ENCODE measurements at regions not wholly inside any gene's neighbourhood (a gene's known extent, or its start where the extent isn't known, plus 50 kb on each side); places are given as distances from the start of the nearest gene placed in this dataset.

DNA sequence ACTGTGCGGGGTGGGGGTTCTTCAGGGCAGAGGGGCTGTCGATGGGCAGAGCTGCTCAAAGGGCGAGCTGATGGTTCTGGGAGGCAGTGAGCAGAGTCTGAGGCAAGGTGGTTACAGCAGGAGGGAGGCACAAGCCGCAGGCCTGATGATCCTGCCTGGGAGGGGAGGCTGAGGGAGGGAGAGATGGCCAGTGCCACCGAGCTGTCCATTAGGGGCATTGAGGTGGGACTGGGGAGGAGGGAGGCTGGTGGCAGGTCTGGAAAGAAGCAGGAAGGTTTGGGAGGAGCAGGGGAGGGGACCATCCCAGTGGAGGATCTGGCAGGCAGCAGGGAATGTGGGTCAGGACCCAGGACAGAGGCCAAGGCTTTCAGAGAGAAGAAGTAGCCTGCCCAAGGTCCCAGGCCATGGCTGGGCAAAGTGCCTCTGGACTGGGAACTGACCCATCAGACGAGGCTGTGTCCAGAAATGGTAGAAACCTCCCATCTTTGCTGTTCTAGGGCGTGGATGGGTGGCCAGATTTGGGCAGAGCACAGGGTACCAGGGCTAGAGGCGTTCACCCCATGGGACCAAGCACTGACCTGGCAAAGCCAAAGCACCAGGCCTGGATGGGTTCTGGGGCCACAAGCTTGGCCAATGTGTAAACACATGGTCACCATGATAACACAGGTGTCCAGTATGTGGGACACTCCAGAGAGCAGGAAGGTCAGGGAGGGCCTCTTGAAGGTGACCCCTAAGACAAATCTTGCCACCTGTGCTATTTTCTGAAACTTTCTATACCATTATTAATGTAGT is 55.5 kb downstream of the INHBB start:
- DNase-seq, result no peak

DNA sequence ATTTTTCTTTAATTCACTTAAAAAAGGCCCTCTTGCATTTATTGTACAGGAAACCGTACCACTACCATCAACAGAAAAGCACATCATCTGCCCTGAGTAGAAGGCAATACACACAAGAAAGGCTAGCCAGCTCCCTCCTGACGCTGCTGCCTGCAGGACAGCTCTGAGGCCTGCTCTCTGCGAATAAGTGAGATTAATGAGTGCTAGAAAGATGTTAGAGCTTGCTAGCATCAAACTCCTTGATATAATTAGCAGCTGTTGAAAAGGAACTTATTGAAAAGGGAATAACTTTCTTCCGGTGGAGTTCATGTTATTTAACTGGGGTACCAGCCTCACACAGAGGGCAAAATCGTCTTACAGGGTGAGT is 56.1 kb downstream of the INHBB start:
- no peak for DNase-seq

DNA sequence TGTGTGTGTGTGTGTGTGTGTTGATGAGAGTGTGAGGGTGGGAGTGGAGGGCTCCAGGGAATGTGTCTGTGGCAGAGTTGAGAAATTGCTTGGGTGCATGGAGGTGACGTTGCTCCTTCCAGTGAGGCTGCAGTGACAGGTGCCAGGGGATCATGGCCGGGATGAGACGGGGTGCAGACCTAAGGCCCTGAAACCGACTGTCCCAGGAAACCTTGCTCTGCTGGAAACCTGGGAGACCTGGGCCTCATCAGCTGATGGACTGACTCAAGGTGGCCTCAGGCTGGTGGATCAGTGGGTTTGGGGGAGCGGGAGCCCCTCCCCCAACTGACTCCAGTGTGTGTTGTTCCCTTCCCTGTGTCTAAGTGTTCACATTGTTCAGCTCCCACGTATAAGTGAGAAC is 56.6 kb downstream of the INHBB start:
- no peak for DNase-seq

DNA sequence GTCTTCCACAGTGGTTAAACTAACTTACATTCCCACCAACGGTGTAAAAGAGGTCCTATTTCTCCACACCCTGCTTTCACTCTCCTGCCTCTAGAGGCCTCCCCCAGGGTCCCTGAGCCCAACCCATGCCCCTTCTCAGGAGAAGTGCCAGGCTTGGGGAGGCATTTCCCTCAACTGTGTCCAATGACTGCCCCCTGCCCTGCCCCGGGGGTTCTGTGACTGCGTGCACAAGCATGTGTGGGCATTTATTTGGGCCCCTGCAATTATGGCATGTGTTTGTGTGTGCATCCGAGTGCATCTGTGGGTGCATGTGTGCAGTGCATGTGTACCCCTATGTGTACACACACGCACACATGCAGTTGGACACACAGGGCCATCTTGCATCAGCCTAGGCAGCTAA is 57.3 kb downstream of the INHBB start:
- DNase-seq, result no peak

DNA sequence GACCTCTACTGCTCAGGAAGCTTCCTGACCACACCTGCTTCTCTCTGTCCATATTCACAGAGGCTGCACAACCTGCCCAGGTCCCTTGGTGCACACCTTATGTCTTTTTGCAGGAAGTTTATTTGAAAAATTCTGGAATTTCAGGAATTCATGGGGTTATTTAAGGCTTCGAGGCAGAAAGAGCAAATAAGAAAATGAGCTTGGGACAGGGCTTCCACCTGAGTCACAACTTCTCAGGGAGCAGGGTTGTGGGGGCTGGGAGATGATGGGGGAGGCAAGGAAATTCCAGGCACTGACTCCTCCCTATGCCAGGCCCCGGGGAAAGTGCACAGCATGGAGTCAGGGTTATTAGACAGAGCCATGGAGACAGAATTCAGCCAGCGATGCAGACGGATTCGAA is 57.7 kb downstream of the INHBB start:
- no peak for DNase-seq

DNA sequence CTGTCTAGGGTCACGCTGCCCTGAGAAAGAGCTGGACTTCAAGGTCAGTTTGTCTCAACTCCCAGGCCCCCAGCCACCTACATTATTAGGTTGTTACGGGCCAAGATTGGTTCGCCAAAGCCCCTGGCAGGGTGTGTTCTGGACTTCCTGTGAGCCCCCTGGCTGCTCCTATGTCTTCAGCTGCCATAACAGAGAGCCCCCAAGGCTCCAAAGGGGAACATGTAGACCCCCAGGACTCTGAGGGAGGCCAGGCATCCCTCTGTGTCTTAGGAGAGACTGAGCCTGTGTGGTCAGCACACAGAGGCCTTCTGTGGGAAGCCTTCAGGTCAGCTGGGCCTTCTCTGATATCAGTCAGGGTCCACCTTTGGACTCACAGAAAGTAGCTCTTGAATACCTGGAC is 58.3 kb downstream of the INHBB start:
- DNase-seq, result no peak

DNA sequence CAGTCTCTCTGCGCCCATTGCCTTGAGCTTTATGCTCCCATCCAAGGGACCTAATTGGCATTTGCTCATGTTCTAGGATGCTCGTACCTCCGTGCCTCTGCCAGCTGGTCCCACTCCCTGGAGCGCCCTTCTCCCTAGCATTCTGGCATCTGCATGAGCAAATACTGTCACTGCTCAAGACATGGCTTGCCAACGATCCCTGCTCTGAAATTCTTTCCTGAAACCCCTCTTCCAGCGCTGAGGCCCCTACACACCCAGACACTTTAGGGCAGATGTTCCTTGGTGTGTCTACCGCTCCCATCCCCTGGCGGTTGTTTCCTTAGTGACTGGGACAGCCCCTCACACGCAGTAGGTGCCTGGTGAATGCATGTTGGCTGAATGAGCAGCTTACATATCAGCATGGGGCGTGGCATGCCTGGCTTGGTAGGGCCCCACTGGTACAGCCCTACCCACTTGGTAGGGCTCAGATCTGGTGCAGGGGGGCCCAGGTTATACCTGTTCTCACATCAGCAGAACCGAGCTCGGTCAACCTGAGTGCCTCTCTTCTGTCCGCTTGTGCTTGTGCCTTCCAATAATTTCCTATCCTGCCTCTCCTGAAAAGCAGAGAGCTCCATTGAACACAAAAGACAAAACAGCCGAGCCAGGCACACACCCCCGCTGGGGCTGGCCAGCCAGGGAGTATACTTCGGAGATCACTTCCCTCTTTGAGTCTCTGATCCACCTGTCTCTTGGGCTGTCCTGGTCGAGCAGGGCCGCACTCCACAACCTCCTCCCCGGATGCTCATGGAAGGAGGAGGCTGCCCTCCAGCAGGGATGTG is 59.2 kb downstream of the INHBB start:
- no peak for DNase-seq

DNA sequence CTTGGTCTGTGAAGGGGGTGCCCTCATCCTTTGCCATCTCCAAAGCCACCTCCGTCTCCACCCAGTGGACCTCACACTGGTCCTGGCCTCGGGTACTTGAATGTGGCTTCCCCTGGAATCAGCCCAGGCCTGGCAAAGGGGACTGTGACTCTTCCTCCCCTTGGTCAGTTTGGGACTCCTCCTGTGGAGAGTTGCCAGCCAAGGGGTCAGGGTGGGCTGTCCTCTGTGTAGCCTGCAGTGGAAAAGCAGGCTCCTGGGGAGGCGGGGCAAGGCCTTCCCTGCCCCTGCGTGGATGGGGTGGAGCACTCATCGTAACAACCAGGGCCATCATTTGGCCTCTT is 59.8 kb downstream of the INHBB start:
- no peak for DNase-seq

DNA sequence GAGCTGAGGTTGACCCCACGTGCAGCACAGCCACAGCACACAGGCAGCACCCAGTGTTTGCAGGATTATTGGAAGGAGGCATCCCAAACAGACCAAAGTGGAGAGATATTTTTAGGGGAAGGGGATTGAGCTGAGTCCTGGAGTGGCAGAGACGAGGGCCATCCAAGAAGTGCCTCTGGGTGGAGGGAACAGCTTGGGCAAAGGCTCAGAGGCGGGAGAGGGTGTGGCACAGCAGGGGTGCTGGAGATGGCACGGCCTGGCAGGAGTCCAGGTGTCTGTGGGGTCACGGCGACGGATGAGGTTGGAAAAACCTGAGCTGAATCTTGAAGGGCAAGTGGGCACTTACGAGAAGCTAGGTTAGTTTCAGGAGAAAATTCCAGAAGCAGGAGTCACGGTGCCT is 60.6 kb downstream of the INHBB start:
- DNase-seq, result no peak

DNA sequence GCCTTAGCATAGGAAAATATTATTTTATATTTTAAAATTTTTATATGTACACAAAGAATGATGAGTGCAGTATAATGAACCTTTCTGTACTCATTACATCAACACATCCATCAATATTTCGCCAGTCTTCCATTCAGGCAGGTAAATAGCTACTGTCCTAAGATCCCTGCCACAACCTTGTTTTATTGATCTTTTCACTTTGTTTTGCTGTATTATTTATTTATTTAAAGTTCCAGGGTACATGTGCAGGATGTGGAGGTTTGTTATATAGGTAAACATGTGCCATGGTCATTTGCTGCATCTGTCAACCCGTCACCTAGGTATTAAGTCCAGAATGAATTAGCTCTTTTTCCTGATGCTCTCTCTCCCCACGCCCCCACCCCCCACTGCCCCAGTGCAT is 64.6 kb downstream of the INHBB start:
- DNase-seq, result no peak

DNA sequence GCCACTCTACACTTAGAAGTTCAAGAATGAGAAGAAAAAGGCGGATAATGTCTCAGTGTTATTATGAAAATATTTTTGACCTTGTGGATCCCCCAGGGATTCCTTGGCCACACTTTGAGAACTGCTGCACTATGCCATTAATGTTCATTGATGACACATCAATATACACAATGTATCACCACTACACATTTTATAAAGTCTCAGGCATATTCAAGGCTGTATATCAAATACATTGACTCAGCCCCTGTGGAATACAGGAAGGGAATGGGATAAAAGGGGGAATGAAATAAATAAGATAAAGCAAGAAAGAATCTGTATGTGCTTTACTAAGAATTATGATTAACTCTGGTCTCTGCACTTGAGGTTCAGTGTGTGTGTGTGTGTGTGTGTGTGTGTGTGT is 69.1 kb downstream of the INHBB start:
- DNase-seq, result no peak

DNA sequence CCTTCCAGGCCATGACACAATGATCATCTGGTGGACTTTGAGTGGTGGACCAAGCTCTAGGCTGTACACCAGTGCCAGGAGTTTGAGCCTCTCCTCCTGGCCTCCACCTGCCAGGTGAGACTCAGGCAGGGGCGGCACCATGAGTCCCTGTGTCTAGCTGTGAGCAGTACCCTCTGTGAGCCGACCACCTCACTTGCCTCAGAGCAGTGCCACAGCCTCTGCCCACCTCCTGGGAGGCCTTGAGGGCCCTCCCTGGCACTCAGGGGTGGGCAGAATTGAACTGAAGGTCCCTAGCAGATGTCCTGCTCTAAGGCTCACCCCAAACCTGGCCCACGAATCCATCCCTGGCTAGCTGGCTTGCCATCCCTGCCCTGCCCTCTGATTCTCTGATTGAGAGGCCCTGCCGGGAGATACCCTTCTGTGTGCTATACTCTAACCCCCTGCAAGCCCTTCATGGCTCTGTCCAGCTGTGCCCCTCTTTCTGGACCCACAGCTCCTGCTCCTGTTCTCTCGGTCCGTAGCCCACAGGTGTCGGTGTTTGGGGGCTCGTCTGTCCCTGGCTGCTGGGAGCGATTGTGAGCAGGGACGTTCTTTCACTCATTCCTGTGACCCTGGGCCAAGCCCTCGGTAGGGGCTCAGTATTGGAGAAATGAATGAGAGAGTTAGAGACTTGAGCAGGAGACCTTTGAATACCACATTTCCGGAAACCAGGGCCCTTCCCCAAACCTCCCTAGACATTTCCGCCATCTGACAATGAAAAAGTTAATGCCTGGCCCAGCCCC is 70.0 kb downstream of the INHBB start:
- DNase-seq, result no peak

DNA sequence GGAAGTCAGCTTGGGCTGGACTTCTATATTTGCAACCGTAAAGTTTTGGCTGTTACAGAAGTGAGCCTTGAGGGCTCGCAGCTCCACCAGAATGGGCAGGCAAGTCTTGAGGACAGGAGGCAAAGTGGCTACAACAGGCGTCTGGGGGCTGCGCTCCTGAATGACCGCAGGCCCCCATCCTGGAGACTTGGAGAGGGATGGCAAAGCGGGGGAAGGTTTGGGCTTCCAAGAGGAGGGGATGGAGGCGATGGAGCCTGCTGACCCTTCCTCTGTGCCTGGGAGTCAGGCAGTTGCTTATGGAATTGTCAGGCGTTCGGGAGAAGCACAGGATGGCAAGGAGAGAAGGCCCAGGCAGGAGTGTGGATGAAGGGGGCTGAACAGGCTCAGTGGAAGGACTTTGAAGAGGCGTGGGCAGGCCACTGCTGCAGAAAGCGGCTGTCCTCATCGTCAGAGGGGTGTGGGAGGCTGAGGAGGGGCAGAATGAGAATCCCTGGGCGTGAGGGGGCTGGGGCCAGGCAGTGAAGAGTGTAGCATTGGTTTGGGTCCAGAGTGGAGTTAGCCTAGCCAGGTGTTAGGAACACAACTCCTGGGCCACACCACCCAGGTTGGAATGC is 72.3 kb downstream of the INHBB start:
- no peak for DNase-seq

DNA sequence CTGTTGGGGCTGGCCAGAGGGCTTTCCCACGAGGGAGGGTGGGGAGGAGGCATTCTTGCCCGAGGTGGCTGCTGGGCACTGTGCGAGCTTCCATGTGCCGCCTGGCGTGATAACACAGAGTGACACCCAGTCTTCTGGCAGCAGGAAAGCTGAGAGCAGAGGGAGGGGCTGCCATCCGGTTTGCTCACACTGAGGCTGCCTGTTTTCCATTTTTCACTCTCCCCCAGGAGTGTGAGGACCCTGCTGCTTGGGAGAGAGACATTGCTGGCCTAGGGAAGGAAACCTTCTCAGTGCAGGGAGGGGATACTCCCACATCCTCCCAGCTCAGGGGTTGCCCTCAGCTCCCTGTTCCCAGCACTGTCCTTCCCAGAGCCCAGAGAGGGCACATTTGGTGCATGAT is 73.1 kb downstream of the INHBB start:
- no peak for DNase-seq

DNA sequence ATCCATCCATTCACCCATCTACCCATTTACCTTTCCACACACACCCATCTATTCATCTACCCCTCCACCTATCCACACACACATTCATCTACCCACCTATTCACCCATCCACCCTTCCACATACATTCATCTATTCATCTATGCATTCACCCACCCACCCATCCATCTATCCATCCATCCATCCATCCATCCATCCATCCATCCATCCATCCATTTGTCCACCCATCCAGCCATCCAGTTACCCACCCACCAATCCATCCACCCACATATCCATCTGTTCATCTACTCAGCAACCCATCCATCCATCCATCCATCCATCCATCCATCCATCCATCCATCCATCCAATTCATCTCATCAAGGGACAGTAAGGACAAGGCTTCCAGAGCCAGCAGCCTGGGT is 74.0 kb downstream of the INHBB start:
- no peak for DNase-seq

DNA sequence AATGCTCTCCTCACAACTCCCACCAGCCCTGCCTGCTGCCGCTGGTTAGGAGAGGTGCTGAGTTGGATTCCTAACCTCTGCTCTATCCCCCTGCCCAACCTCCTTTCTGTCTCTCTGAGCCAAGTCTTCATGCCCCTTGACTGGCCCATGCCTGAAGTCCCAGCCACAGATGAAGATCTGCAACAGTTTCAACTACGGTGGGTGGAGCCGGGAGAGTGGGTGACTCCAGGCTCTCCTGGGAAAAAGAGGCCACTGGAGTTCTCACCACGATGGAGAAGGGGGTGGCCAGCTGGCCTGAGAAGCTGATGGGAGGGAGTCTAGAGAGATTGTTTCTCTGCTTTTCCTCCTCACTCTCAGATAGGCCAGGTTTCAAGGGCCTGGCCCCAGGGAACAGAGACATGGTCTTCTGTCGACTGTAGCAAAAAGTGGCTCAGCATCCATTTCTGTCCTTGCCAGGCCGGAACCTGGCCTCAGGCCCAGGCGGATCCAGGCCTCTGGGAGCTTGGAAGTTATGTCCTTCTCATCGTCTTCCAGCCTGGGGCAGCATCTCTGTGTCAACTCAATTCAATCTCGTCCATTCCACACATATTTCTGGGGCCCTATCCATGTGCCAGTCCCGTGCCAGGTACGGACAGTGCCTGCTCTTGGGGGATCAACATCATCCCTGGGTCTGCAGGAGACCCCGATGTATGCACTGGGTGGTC is 75.3 kb downstream of the INHBB start:
- no peak for DNase-seq

DNA sequence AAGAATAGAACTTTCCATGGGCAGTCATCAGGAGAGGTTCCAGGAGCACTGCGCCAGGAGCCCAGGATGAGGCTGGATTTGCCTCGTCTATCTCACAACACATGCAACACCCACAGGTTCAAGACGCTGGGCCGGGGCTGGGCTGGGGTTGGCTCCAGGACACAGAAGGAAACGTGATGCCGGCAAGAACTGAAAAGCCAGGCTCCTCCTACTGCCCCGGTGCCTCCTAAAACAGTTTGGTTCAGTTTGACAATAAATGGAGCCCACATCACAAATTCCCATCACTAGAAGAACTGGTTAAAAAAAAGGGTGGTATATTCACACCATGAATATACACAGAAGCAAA is 75.9 kb downstream of the INHBB start:
- DNase-seq, result no peak

DNA sequence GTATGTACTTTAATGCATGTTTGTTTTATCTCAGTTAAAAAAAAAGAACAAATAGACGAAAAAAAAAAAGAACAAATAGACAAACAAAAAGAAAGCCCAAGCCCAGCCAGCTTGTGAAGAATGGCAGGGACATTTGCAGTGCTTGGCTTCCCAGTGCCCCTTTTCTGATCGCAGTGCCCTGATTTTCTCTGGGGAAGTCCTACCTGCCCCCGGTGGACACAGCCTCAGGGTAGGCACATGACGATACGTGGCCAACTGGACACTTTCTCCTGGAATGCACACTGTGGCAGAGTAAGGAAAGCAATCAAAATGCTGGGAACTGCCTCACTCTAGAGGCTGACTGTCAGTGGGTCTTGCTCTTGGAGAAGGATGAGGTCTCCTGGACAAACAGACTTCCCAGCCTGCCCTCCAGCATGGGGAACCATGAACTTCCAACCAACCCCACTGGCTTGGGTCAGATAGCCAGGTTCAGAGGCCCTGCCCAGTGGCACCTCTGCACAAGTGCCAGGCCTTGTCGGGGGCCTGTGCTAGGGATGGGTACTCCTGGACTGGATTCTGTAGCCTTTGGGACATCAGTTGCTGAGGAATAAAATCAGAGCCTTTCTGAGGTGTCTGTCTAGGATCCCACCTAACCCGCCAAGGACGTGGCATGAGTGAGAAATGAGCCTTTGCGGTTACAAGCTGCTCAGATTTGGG is 76.7 kb downstream of the INHBB start:
- no peak for DNase-seq

DNA sequence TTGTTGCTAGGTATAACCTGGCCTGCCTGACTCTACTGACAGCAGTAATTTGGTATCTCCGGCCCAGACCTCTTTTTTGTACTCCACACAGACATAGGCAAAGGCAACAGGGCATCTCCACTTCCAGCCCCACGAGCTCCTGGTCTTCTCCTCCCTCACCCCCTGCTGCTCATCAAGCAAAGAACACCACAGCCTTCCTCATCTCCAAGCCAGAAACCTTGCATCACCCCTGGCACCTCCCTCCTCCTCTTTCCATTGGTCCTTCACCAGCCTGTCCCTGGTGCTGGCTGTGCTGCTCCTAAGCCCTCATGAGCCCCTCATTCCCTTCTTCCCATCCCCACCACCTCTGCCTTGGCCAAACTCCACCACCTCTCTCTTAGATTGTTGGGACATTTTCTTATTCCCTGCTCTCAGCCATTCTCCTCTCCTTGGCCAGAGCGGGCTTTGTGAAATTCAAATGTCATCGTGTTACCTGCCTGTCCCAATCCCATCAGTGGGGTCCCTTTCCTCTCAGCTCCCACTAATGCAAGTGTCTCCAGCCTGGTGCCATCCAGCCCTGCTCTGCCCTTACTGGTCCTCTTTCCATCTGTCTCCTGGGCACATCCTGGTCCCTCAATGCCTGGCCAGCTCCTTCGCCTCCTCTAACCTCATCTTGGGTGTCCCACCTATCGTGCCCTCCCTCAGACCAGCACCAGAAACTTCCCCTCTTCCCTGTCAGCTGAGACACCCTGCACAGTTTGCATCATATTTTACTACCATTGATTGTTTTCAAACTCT is 77.4 kb downstream of the INHBB start:
- no peak for DNase-seq

DNA sequence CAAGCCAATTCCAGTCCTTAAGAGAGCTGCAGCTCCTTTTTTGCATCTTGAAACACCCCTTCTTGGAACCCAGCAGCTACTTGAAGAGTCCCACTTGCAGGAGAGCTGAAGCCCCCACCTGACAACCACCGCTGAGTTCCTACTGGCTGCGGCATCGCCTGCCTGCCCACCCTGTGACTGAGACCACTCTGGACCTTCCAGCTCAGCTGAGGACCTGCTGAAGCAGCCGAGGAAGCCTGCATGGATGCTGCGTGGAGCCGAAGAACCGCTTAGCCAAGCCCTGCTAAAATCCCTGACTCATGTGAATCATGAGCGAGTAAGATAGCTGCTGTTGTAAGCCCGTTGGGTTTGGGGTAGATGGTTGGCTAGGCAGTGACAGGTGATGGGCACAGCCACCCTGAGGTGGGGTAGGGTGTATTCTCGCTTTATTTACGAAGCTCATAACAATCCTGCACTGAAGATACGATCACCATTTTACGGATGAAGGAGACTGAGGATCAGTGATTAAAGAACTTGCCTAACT is 78.4 kb downstream of the INHBB start:
- DNase-seq, result no peak

DNA sequence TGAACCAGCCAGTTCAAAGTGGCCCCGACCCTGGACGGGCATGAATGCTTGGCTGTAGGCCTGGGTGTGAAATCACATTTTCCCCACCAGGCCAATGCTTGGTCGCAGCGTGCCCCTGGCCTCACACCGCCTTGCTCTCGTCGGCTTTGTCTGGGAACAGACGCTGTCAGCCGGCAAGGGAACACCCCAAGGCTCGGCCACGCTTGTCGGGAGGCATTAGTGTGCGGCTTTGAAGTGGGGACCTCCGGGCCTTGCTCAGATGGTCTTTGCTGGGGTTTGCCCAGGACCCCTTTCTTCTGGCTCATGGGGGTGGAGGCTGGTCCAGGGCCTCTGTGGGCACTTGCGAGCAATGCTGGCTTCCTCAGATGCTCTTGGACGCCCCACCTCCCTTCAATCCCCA is 79.1 kb downstream of the INHBB start:
- DNase-seq, result no peak
